ENCODE measurements at regions not wholly inside any gene's neighbourhood (a gene's known extent, or its start where the extent isn't known, plus 50 kb on each side); places are given as distances from the start of the nearest gene placed in this dataset.

- no peak overlapping the region for H3K27ac ChIP-seq (ENCODE audit: low read depth in 1 of 2, low read length in 2 of 2)
- Mint-ChIP-seq H3K27me3 (peaks cover 14% of the 10 kb centered on the region), H3K9me3 (no peaks in the 10 kb centered on the region), H3K4me3 (no peak overlapping the region), H3K4me1 (ENCODE audit: low read depth) (no peaks in the 10 kb centered on the region), H3K36me3 (ENCODE audit: low read depth) (no peaks in the 10 kb centered on the region), H3K27ac (no peak overlapping the region)
- ChIA-PET POLR2A (no interaction called here), CTCF (no interaction called here)
- no peaks in the 10 kb centered on the region for H3K4me1 ChIP-seq (ENCODE audit: insufficient read depth, low read length)
- H3K4me3 ChIP-seq (ENCODE audit: low read length): no peak overlapping the region
- no peaks in the 10 kb centered on the region for H3K27me3 ChIP-seq (ENCODE audit: control insufficient read depth in 1 of 2, insufficient read depth in 2 of 2, low read length in 2 of 2)
- H3K9me3 ChIP-seq (ENCODE audit: control insufficient read depth in 1 of 2, insufficient read depth in 1 of 2, low read length in 2 of 2): no peaks in the 10 kb centered on the region
- no peak for TF ChIP-seq CTCF (IDR thresholded peaks at IDR 0.05)
- intact Hi-C loops (cut with DNase I, micrococcal nuclease): no loop called here
- H3K36me3 ChIP-seq (ENCODE audit: insufficient read depth, low read length): no peaks in the 10 kb centered on the region
- DNase-seq (no peak), ATAC-seq (ENCODE audit: poor library complexity) (no peak)
Measured at GRCh38 chr3:102571720-102572384, 137.0 kb downstream of the ZPLD1 start.

- Mint-ChIP-seq H3K36me3 (ENCODE audit: low read depth) (no peaks in the 10 kb centered on the region), H3K27me3 (peaks cover 6% of the 10 kb centered on the region), H3K4me3 (no peak overlapping the region), H3K4me1 (ENCODE audit: low read depth) (no peaks in the 10 kb centered on the region), H3K9me3 (no peaks in the 10 kb centered on the region), H3K27ac (no peak overlapping the region)
- Histone ChIP-seq H3K9me3 (ENCODE audit: control insufficient read depth in 1 of 2, insufficient read depth in 1 of 2, low read length in 2 of 2) (no peaks in the 10 kb centered on the region), H3K36me3 (ENCODE audit: insufficient read depth, low read length) (no peaks in the 10 kb centered on the region), H3K27ac (ENCODE audit: low read depth in 1 of 2, low read length in 2 of 2) (no peak overlapping the region), H3K4me1 (ENCODE audit: insufficient read depth, low read length) (no peaks in the 10 kb centered on the region), H3K4me3 (ENCODE audit: low read length) (no peak overlapping the region), H3K27me3 (ENCODE audit: control insufficient read depth in 1 of 2, insufficient read depth in 2 of 2, low read length in 2 of 2) (no peaks in the 10 kb centered on the region)
- ATAC-seq (ENCODE audit: poor library complexity): no peak
- ChIA-PET CTCF (no interaction called here), POLR2A (no interaction called here)
- intact Hi-C loops (cut with DNase I, micrococcal nuclease): no loop called here
- no peak for TF ChIP-seq CTCF (IDR thresholded peaks at IDR 0.05)
- DNase-seq: no peak
Measured at GRCh38 chr3:102573483-102574028, 138.7 kb downstream of the ZPLD1 start.

GRCh38 chr3:102574355-102574754 lies 139.5 kb downstream of the ZPLD1 start:
- H3K27ac Mint-ChIP-seq: no peak overlapping the region
- TF ChIP-seq CTCF (IDR thresholded peaks at IDR 0.05): no peak
- no peak overlapping the region for H3K27ac ChIP-seq (ENCODE audit: low read depth in 1 of 2, low read length in 2 of 2)
- ChIA-PET POLR2A (no interaction called here), CTCF (no interaction called here)
- H3K9me3 Mint-ChIP-seq: no peaks in the 10 kb centered on the region
- intact Hi-C loops (cut with DNase I, micrococcal nuclease): no loop called here
- H3K9me3 ChIP-seq (ENCODE audit: control insufficient read depth in 1 of 2, insufficient read depth in 1 of 2, low read length in 2 of 2): no peaks in the 10 kb centered on the region
- H3K36me3 Mint-ChIP-seq (ENCODE audit: low read depth): no peaks in the 10 kb centered on the region
- H3K4me3 Mint-ChIP-seq: no peak overlapping the region
- DNase-seq (no peak), ATAC-seq (ENCODE audit: poor library complexity) (no peak)
- H3K4me3 ChIP-seq (ENCODE audit: low read length): no peak overlapping the region
- no peaks in the 10 kb centered on the region for H3K27me3 ChIP-seq (ENCODE audit: control insufficient read depth in 1 of 2, insufficient read depth in 2 of 2, low read length in 2 of 2)
- peaks cover 6% of the 10 kb centered on the region for H3K27me3 Mint-ChIP-seq
- no peaks in the 10 kb centered on the region for H3K36me3 ChIP-seq (ENCODE audit: insufficient read depth, low read length)
- H3K4me1 Mint-ChIP-seq (ENCODE audit: low read depth): no peaks in the 10 kb centered on the region
- no peaks in the 10 kb centered on the region for H3K4me1 ChIP-seq (ENCODE audit: insufficient read depth, low read length)
